K562 (cell line): ENCODE measurements at regions not wholly inside any gene's neighbourhood (a gene's known extent, or its start where the extent isn't known, plus 50 kb on each side); places are given as distances from the start of the nearest gene placed in this dataset.

ENCODE experiments used
- ATAC-seq: fragments of 200-7000 bp; cut with Tn5 transposase; 3 replicates; pipeline ENCODE4 v1.9.1; 2020; ENCODE audit warnings: moderate library complexity
- BruUV-seq: library from RNA; stranded (reverse); fragments of 400-500 nt; replicated peaks from 2 replicates; lab custom pipeline; 2021; lab: Mats Ljungman, UMichigan
- CTCF ChIA-PET: fragments of 300-600 bp; formaldehyde crosslinking; extraction: SDS; loops from one replicate; lab custom pipeline; 2021; ENCODE audit warnings: low intra/inter-chr PET ratio; lab: Yijun Ruan, JAX
- POLR2A ChIA-PET: fragments of 300-600, 350-650 bp; sonication (Branson Sonifier 250); formaldehyde crosslinking; extraction: SDS; loops from one replicate; lab custom pipeline; 2021; ENCODE audit warnings: antibody characterized with exemption, inconsistent platforms; lab: Yijun Ruan, JAX
- DNase-seq, 4 experiments: peaks; one replicate each; pipeline versions ENCODE4 v3.0.0 to v3.0.0-alpha.2; 2011 to 2018; ENCODE audit warnings: low spot score in 3 of 4, mixed read lengths in 3 of 4; ENCODE audit errors: extremely low read depth in 1 of 4
- FAIRE-seq: peaks from 2 replicates; lab custom pipeline; 2011; peaks lifted over from hg19 to GRCh38; lab: Jason Lieb, UNC
- H2AFZ ChIP-seq: 2 replicates; pipeline ENCODE4 v1.6.0; 2011; ENCODE audit warnings: low read depth, low read length, control low read depth, inconsistent platforms
- H3K27ac ChIP-seq: fragments of 200-600 bp; 3 replicates; pipeline ENCODE4 v1.8.0; 2011; ENCODE audit warnings: low read depth, mild to moderate bottlenecking, control low read depth, inconsistent platforms, low read length, moderate library complexity, mixed read lengths; ENCODE audit errors: extremely low read depth
- H3K27me3 ChIP-seq, 2 experiments: fragments of 300-600 bp in 1 of 2; 2 replicates in 1 of 2; 3 replicates in 1 of 2; pipeline versions ENCODE4 v1.6.0 to v1.8.0; 2011; ENCODE audit warnings: inconsistent platforms in 2 of 2, low read length in 2 of 2, mild to moderate bottlenecking in 1 of 2, mixed read lengths in 1 of 2, moderate library complexity in 1 of 2; ENCODE audit not compliant: control insufficient read depth in 2 of 2, insufficient read depth in 2 of 2
- H3K36me3 ChIP-seq: fragments of 300-600 bp; 3 replicates; pipeline ENCODE4 v1.8.0; 2011; ENCODE audit warnings: mild to moderate bottlenecking, low read length, inconsistent platforms; ENCODE audit not compliant: control insufficient read depth, insufficient read depth
- H3K4me1 ChIP-seq, 2 experiments: fragments of 200-600 bp in 1 of 2; replicated peaks in 1 of 2; 2 replicates in 1 of 2; 3 replicates in 1 of 2; pipeline versions ENCODE4 v1.5.1 to v1.8.0; 2011; ENCODE audit warnings: inconsistent platforms in 2 of 2, low read length in 2 of 2, mild to moderate bottlenecking in 1 of 2, mixed read lengths in 1 of 2, moderate library complexity in 1 of 2; ENCODE audit not compliant: control insufficient read depth in 2 of 2, insufficient read depth in 2 of 2
- H3K4me2 ChIP-seq: 2 replicates; pipeline ENCODE4 v1.6.1; 2011; ENCODE audit warnings: low read length, control low read depth, inconsistent platforms, mixed read lengths; ENCODE audit not compliant: insufficient read depth
- H3K4me3 ChIP-seq: fragments of 200-600 bp; sonication (generic), shearing (Covaris generic); 2 replicates; pipeline ENCODE4 v1.5.1; 2016; ENCODE audit warnings: control low read depth, inconsistent platforms
- H3K79me2 ChIP-seq: fragments of 200-600 bp; 3 replicates; pipeline ENCODE4 v1.8.0; 2011; ENCODE audit warnings: low read length, inconsistent platforms; ENCODE audit not compliant: control insufficient read depth, insufficient read depth
- H3K9ac ChIP-seq, 2 experiments: 2 replicates each; pipeline versions ENCODE4 v1.6.0 to v1.6.1; 2011; ENCODE audit warnings: low read depth in 2 of 2, low read length in 2 of 2, control low read depth in 1 of 2, inconsistent platforms in 1 of 2, mild to moderate bottlenecking in 1 of 2, mixed read lengths in 1 of 2; ENCODE audit not compliant: insufficient read depth in 1 of 2
- H3K9me1 ChIP-seq: one replicate; pipeline ENCODE4 v1.6.0; 2011; ENCODE audit warnings: inconsistent platforms, mild to moderate bottlenecking, low read length, moderate library complexity; ENCODE audit not compliant: control insufficient read depth, insufficient read depth
- H3K9me3 ChIP-seq: replicated peaks from 2 replicates; pipeline ENCODE4 v1.5.1; 2011; ENCODE audit warnings: low read depth, low read length, inconsistent platforms; ENCODE audit not compliant: control insufficient read depth, insufficient read depth
- H4K20me1 ChIP-seq: replicated peaks from 2 replicates; pipeline ENCODE4 v1.6.1; 2011; ENCODE audit warnings: low read length, inconsistent platforms, mixed read lengths; ENCODE audit not compliant: control insufficient read depth, insufficient read depth
- HCFC1 ChIP-seq: IDR thresholded peaks from 2 replicates; pipeline ENCODE4 v1.6.1; 2012; ENCODE audit warnings: low read depth, low read length, improper control_type of control experiment
- SRSF7 ChIP-seq: fragments of 200-400 bp; formaldehyde crosslinking; optimal IDR thresholded peaks from 2 replicates; pipeline ENCODE3; 2017; ENCODE audit warnings: mild to moderate bottlenecking, low read depth, low read length
- ZFP1 ChIP-seq: fragments of 450-650 bp; formaldehyde crosslinking; IDR thresholded peaks from 2 replicates; pipeline ENCODE4 v1.4.0; 2020; ENCODE audit warnings: mild to moderate bottlenecking, mixed read lengths
- WGBS: fragments of 100-300 bp; shearing (Covaris generic); methylation state at CpG from one replicate; pipeline ENCODE4 v1.1.6; 2016; ENCODE audit warnings: low coverage, mixed read lengths; ENCODE audit not compliant: insufficient coverage; ENCODE audit errors: missing lambda C conversion rate; 5-methylcytosine and 5-hydroxymethylcytosine counted together
- in situ Hi-C: fragments of 300-500 bp; cut with MboI; formaldehyde crosslinking; loops from 4 replicates; pipeline ENCODE4 v1.15.0; 2018; ENCODE audit warnings: inconsistent platforms, mixed read lengths
- intact Hi-C: fragments of 100-400 bp; cut with micrococcal nuclease; formaldehyde crosslinking; loops from 2 replicates; pipeline ENCODE4 v1.14.2; 2022
- TF ChIP-seq, protein P1 (sequence below): fragments of 450-650 bp; formaldehyde crosslinking; IDR thresholded peaks from 2 replicates; pipeline ENCODE4 v1.4.0; 2022; ENCODE audit warnings: missing genetic modification characterization
- TF ChIP-seq, protein P2 (sequence below): sonication (generic); formaldehyde crosslinking; IDR thresholded peaks from 2 replicates; pipeline ENCODE4 v1.8.0; 2023; ENCODE audit warnings: missing genetic modification reagents, mild to moderate bottlenecking, borderline replicate concordance

GRCh38 chr5:9790276-9790675 lies 160.1 kb upstream of the TAS2R1 start:
- intact Hi-C loops (no loop called here), in situ Hi-C loops (no loop called here)
- H3K4me3 ChIP-seq = no peak overlapping the region
- ChIA-PET POLR2A (no interaction called here), CTCF (no interaction called here)
- no peaks in the 10 kb centered on the region for H3K9me1 ChIP-seq
- no peaks in the 10 kb centered on the region for H3K9me3 ChIP-seq
- H4K20me1 ChIP-seq = no peaks in the 10 kb centered on the region
- DNase-seq = no peak
- H3K27ac ChIP-seq = no peak overlapping the region
- no peaks in the 10 kb centered on the region for H3K36me3 ChIP-seq
- no peak overlapping the region for H3K9ac ChIP-seq
- no peak overlapping the region for H3K4me2 ChIP-seq
- H2AFZ ChIP-seq = no peak overlapping the region
- 2% methylated on average over 7 of the region's 7 CpGs for WGBS
- no peak for FAIRE-seq
- no peaks in the 10 kb centered on the region for H3K79me2 ChIP-seq
- ATAC-seq = no peak
- no peaks in the 10 kb centered on the region for H3K4me1 ChIP-seq
- BruUV-seq = no TSS peak
- H3K27me3 ChIP-seq = no peaks in the 10 kb centered on the region
- TF ChIP-seq ZFP1 (CRISPR knock-in tag) (no peak), SRSF7 (no peak), HCFC1 (no peak)
- TF ChIP-seq, protein P1, sequence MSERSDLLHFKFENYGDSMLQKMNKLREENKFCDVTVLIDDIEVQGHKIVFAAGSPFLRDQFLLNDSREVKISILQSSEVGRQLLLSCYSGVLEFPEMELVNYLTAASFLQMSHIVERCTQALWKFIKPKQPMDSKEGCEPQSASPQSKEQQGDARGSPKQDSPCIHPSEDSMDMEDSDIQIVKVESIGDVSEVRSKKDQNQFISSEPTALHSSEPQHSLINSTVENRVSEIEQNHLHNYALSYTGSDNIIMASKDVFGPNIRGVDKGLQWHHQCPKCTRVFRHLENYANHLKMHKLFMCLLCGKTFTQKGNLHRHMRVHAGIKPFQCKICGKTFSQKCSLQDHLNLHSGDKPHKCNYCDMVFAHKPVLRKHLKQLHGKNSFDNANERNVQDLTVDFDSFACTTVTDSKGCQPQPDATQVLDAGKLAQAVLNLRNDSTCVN (CRISPR knock-in tag) = no peak
- TF ChIP-seq, protein P2, sequence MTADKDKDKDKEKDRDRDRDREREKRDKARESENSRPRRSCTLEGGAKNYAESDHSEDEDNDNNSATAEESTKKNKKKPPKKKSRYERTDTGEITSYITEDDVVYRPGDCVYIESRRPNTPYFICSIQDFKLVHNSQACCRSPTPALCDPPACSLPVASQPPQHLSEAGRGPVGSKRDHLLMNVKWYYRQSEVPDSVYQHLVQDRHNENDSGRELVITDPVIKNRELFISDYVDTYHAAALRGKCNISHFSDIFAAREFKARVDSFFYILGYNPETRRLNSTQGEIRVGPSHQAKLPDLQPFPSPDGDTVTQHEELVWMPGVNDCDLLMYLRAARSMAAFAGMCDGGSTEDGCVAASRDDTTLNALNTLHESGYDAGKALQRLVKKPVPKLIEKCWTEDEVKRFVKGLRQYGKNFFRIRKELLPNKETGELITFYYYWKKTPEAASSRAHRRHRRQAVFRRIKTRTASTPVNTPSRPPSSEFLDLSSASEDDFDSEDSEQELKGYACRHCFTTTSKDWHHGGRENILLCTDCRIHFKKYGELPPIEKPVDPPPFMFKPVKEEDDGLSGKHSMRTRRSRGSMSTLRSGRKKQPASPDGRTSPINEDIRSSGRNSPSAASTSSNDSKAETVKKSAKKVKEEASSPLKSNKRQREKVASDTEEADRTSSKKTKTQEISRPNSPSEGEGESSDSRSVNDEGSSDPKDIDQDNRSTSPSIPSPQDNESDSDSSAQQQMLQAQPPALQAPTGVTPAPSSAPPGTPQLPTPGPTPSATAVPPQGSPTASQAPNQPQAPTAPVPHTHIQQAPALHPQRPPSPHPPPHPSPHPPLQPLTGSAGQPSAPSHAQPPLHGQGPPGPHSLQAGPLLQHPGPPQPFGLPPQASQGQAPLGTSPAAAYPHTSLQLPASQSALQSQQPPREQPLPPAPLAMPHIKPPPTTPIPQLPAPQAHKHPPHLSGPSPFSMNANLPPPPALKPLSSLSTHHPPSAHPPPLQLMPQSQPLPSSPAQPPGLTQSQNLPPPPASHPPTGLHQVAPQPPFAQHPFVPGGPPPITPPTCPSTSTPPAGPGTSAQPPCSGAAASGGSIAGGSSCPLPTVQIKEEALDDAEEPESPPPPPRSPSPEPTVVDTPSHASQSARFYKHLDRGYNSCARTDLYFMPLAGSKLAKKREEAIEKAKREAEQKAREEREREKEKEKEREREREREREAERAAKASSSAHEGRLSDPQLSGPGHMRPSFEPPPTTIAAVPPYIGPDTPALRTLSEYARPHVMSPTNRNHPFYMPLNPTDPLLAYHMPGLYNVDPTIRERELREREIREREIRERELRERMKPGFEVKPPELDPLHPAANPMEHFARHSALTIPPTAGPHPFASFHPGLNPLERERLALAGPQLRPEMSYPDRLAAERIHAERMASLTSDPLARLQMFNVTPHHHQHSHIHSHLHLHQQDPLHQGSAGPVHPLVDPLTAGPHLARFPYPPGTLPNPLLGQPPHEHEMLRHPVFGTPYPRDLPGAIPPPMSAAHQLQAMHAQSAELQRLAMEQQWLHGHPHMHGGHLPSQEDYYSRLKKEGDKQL (CRISPR knock-in tag) = no peak
